ENCODE measurements at regions not wholly inside any gene's neighbourhood (a gene's known extent, or its start where the extent isn't known, plus 50 kb on each side); places are given as distances from the start of the nearest gene placed in this dataset.

DNA sequence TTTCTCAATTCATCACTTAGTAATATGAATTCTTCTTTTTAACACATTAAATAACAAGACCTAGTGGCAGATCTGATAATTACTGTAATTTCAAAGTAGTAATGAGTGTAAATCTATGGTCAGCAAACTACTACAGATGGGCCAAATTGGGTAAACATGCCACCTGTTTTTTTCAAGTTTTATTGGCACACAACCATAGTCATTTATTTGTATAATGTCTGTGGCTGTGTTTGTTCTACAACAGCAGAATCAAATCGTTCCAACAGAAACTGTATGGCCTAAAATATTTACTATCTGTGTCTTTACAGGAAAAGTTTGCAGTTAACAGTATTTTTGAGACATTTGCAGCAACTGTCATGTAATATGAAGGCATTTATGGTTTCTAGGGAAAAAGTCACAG lies 86.1 kb upstream of the EYA2 start:
- Histone ChIP-seq H3K27me3 (ENCODE audit: control insufficient read depth, insufficient read depth, low read length) (no peaks in the 10 kb centered on the region), H3K4me3 (ENCODE audit: low read depth, low read length) (no peak overlapping the region), H3K36me3 (ENCODE audit: control insufficient read depth, insufficient read depth, low read length) (no peaks in the 10 kb centered on the region)
- FAIRE-seq = no peak
- TF ChIP-seq CTCF (IDR thresholded peaks at IDR 0.05; ENCODE audit: insufficient read depth, low read length, severe bottlenecking) = no peak
- no peak for DNase-seq (ENCODE audit: low read depth)

DNA sequence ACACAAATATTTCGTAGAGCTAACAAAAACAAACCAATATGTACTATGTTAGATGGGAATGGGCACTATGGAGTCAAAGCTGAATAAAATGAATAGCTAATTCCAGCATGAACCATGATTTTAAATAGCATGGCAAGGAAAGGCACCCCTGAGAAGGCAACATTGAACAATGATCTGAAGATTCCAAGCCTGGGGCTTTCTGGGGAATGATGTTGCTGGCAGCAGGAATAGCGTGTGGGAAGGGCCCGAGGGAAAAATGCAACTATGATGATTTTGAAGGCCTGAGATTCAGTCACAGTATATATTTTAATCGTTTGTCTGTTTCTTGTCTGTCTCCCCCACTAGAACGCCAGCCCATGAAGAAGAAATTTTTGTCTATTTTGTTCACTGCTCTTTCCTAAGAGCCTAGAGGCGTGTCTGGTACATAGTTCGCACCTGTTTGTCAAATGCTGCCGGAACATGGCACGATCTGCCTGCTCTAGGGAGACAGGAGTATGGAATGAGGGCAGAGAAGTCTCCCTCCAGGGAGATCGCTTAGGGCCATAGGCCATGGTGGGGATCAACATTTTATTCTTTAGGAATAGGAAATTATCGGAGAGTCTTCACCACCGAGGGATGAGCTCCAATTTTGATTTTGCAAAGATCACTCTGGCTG lies 84.8 kb upstream of the EYA2 start:
- Histone ChIP-seq H3K27me3 (ENCODE audit: control insufficient read depth, insufficient read depth, low read length) (no peaks in the 10 kb centered on the region), H3K4me3 (ENCODE audit: low read depth, low read length) (no peak overlapping the region), H3K36me3 (ENCODE audit: control insufficient read depth, insufficient read depth, low read length) (no peaks in the 10 kb centered on the region)
- DNase-seq (ENCODE audit: low read depth) (no peak), FAIRE-seq (no peak)
- TF ChIP-seq CTCF (IDR thresholded peaks at IDR 0.05; ENCODE audit: insufficient read depth, low read length, severe bottlenecking) = no peak

GRCh38 chr20:46810448-46811223 lies 84.0 kb upstream of the EYA2 start:
- DNase-seq (ENCODE audit: low read depth) (no peak), FAIRE-seq (no peak)
- Histone ChIP-seq H3K27me3 (ENCODE audit: control insufficient read depth, insufficient read depth, low read length) (no peaks in the 10 kb centered on the region), H3K4me3 (ENCODE audit: low read depth, low read length) (no peak overlapping the region), H3K36me3 (ENCODE audit: control insufficient read depth, insufficient read depth, low read length) (no peaks in the 10 kb centered on the region)
- TF ChIP-seq CTCF (IDR thresholded peaks at IDR 0.05; ENCODE audit: insufficient read depth, low read length, severe bottlenecking) = no peak

GRCh38 chr20:46811224-46812084 lies 83.2 kb upstream of the EYA2 start:
- Histone ChIP-seq H3K36me3 (ENCODE audit: control insufficient read depth, insufficient read depth, low read length) (no peaks in the 10 kb centered on the region), H3K4me3 (ENCODE audit: low read depth, low read length) (peak overlapping the region; percentile 25), H3K27me3 (ENCODE audit: control insufficient read depth, insufficient read depth, low read length) (no peaks in the 10 kb centered on the region)
- no peak for FAIRE-seq
- no peak for TF ChIP-seq CTCF (IDR thresholded peaks at IDR 0.05; ENCODE audit: insufficient read depth, low read length, severe bottlenecking)
- DNase-seq (ENCODE audit: low read depth) = no peak

DNA sequence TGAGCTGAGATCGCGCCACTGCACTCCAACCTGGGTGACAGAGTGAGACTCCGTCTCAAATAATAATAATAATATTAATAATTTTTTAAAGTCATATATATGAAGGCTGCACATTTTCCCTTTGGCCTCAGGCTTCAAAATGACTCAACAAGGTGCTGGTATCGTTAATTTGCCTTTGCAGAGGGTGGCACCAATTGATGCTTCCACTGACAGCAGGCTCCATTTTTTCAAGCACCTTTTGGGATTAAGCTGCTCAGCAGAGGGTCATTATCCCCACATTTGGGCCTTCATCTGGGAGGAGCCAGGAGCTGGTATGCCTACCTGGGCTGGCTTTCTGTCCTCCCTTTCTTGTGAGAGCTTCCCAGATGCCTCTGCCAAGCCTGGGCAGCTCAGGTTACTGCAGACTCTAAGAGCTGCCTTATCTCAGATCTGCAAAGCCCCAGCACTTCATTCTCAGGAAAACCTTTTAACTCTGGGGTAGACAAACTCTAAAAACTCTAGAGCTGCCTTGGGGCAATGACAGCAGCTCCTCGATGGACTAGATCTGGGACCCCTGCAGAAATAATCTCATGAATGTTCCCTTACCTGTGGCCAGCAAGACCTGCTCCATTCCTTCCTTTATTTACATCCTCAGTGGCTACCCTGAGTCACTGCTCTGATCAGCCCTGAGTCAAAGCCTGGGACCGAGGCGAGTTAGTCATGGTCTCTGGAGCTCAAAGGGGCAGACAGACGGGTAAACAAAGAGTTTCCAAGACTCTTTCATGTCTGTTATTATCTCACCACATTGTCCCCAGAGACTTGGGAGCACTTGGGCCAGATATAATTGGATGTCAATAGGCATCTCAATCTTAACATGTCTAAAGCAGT lies 80.0 kb upstream of the EYA2 start:
- no peaks in the 10 kb centered on the region for H3K27me3 ChIP-seq (ENCODE audit: control insufficient read depth, insufficient read depth, low read length)
- DNase-seq (ENCODE audit: low read depth) (peak; percentile 96), FAIRE-seq (peak; percentile 32)
- no peak overlapping the region for H3K4me3 ChIP-seq (ENCODE audit: low read depth, low read length)
- H3K36me3 ChIP-seq (ENCODE audit: control insufficient read depth, insufficient read depth, low read length) = no peaks in the 10 kb centered on the region
- TF ChIP-seq CTCF (IDR thresholded peaks at IDR 0.05; ENCODE audit: insufficient read depth, low read length, severe bottlenecking) = no peak
